Activated CD4-positive, alpha-beta T cell treated with anti-CD3 and anti-CD28 coated beads for 24 hours (primary cell): ENCODE measurements at regions not wholly inside any gene's neighbourhood (a gene's known extent, or its start where the extent isn't known, plus 50 kb on each side); places are given as distances from the start of the nearest gene placed in this dataset.

Experiments used
- DNase-seq, 2 donors: peaks; one replicate each; pipeline ENCODE4 v3.0.0-alpha.2; 2020; ENCODE audit warnings: low read depth in 2 of 2

GRCh38 chr6:91141346-91141745 is 554.5 kb upstream of the MAP3K7 start:
- DNase-seq: no peak

DNA sequence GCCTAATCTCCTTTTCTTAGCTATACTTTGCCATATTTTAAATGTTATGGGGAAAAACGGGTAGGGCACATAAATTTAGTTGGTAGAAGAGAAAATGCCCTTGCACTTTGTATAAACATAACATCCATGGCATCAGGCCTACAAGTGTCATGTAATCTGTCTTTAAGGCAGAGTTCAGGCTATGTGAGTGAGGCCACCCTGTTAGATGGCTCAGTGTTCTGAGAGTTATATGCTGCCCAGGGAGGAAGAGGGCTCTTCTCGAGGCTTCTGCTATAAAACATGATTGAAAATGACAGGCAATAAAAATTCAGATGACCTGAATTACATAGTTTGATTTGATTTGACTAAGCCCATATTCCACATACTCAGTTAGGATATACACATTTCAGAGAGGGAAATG is 553.6 kb upstream of the MAP3K7 start:
- no peak for DNase-seq

GRCh38 chr6:91137286-91137685 is 550.4 kb upstream of the MAP3K7 start:
- no peak for DNase-seq

DNA sequence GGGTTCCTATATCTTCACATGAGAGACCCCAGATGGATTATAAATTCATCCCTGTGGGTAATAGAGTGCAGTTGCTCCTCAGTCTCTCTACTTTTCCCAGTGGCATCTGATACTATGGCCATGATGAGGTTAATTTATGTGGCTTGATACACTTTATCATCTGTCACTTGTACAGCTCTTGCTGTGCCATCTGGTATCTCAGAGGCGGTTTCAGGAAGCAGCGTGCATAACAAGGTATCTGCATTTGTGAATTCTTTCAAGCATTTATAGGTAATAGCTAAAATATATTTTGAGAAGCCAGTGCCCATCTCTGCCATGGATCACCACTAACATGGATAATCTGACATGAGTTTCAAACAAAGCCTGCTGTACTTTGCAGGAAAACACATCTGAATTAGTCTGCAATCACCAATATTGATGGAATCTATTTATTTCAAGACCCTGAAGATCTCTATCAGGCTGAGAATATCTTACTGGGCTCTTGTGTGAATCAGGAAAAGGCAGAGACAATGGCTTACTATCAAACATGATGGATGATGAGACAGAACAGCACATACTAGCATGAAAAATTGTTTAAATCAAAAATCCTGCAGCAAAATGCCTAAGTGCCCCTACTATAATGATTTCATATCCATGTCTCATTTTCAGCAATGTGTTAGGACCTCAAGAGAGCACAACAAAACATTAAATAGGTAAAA is 548.7 kb upstream of the MAP3K7 start:
- DNase-seq: no peak

GRCh38 chr6:91132461-91132860 is 545.6 kb upstream of the MAP3K7 start:
- DNase-seq: no peak

- DNase-seq: no peak
Observed at GRCh38 chr6:91130126-91130525, 543.3 kb upstream of the MAP3K7 start.

DNA sequence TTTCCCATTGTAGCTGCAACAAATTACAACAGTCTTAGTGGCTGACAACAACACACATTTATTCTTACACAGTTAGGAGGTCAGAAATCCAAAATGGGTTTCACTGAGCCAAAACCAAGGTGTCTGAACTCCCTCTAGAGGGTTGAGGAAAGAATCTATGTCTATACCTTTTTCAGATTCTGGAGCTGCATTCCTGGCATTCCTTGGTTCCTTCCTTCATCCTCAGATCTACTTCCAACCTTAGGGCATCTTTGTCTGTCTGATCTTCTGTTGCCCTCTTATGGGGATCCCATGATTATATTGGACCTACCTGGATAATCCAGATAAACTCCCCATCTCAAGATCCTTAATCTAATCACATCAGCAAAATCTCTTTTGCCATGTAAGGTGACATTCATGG is 540.9 kb upstream of the MAP3K7 start:
- DNase-seq: no peak

DNA sequence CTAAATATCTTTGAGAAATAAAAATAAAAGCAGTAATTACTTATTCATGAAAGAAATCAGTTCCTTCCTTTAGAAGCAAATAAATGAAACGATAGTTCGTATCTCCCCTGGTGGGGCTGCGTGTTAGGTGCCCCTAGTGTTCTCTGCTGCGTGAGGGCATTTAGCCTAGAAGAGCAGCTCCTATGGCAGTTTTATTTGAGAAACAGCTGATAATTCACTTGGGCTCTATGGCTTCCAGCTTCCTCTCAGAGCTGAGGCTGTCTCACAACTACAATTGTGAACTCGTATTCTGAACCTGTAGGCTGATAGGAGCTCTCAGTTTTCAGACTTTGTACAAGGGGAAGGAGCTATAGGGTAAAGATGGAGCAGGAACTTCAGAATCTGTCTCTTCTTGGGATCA is 540.0 kb upstream of the MAP3K7 start:
- DNase-seq: no peak

GRCh38 chr6:91117550-91117949 is 530.7 kb upstream of the MAP3K7 start:
- no peak for DNase-seq

DNA sequence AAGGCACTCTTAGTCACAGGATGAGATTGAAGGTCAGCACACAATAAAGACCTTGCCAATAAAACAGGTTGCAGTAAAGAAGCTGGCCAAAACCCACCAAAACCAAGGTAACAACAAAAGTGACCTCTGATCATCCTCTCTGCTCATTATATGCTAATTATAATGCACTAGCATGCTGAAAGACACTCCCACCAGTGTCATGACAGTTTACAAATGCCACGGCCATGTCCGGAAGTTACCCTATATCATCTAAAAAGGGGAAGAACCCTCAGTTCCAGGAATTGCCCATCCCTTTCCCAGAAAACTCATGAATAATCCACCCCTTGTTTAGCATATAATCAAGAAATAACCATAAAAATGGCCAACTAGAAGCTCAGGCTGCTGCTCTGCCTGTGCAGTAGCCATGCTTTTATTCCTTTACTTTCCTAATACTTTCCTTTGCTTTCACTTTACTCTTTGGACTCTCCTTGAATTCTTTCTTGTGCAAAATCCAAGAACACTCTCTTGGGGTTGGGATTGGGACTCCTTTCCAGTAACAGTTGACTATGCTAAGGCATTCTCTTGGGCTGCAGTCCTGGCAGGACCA is 527.3 kb upstream of the MAP3K7 start:
- no peak for DNase-seq

- no peak for DNase-seq
Observed at GRCh38 chr6:91106083-91106482, 519.2 kb upstream of the MAP3K7 start.

DNA sequence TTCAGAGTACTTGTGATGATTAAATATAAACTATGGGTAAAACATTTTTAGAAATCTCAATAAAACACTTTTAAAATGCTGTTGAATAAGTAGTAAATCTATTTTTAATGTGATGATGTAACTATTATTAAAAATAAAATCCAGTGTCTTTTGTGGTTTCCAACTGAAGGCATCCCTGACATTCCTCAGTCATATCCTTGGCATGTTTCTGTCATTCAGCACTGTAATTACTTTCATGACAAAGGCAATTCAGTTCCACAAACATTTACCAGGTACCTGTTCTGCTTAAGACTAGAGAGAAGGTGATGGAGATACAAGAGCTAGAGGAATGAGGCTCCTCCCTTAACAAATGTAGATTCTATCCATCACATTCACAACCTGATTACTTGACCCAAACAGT is 518.7 kb upstream of the MAP3K7 start:
- no peak for DNase-seq

DNA sequence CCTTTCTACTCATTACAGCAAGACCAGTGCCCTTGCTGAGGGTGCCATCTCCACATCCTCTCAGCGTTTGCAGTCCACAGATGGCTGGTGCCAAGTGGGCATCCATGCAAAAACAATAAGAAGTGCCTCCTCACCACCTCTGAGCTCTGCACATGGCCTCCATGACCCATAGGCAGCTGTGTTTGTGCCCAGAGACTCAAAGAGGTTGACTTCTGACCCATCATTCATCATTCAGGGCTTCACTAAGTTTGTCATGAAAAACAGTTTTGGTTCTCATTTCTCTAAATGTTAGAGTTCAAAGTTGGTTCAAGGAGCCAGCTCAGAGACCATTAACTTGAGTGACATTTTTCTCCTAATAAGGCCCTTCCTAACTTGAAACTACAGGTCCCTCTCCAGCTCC is 512.6 kb upstream of the MAP3K7 start:
- no peak for DNase-seq

- DNase-seq: no peak
Observed at GRCh38 chr6:91098006-91098405, 511.1 kb upstream of the MAP3K7 start.

DNA sequence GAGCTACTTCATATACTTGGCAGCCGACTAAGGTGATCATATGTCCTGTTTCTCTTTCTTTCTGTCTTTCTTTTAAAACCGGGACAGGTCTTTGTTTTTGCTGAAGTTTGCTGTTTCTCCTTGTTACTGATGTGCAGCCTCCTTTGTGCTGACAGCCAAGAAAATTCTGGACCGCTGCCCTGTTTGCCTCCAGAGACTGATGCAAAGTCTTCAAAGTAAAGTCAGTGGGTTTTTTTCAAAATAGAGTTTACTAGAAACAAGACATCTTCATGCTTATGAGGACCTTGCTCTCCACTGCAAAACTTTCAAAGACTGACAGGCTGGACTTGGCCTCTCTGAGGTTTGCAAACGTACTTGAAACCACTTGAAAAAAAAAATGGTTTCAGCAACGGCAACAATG is 510.5 kb upstream of the MAP3K7 start:
- DNase-seq: no peak

DNA sequence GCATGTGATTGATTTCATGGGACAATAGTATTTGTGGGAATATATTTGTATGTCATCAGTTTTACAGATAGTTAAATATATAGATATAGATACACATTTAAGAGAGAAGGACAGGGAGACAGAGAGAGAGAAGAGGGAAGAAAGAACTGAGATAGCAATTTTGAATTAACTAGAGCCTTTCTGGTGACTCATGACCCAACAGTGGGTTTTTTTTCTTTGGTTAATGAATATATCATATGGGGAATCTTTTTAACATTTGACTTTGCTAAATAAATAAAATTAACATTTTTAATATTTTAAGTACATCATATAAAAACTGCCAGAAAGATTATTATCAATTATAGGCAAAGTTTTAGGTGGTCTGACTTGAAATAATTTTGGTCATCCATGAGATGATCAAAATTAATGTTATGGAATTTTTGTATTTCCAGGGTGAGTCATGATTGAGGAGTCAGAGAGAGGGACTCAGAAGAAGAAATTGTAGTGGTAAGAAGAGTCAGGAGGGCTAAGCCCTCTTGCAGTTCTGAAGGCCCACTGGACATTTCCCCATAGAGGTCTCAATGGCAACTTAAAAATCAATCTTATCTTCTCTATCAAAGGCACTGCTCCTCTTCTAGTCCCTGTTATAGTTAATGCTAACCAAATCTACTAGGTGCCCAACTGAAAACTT is 508.1 kb upstream of the MAP3K7 start:
- DNase-seq: no peak

DNA sequence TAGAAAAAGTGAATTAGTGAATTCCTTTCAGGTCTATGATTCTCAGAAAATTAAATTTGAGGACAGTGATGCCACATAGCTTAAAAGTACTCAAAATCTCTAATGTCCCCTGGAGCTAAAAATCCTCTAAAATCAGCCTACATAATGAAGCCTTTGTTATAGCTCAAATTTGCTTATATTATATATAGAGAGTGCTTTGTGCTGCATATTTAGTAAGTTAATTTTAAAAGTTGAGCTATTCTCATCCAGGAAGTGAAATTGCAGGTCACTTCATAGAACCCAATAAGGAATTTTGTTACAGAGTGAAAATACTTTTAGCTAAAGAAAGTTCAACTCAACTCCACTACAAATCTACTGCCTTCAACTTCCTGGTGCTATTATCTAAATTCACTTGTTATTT is 507.5 kb upstream of the MAP3K7 start:
- no peak for DNase-seq

- DNase-seq: no peak
Observed at GRCh38 chr6:91088976-91089375, 502.1 kb upstream of the MAP3K7 start.

DNA sequence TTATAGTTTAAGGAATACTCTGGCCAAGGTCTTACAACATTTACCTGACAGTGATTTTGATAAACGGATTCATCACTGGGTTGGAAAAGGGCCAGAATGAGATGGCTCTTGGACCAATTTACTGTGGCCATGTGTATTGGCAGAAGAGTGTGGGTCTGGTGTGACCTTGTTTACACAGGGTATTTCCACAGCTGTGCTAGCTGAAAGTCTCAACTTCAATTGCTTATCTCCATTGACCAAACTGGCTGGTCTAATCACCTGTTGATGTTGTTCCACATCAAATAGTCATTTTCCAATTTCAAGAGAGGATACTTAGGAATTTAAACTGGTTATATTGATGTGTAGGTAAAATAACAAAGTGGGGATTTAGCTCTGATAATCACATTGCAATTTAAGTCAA is 501.6 kb upstream of the MAP3K7 start:
- DNase-seq: no peak

DNA sequence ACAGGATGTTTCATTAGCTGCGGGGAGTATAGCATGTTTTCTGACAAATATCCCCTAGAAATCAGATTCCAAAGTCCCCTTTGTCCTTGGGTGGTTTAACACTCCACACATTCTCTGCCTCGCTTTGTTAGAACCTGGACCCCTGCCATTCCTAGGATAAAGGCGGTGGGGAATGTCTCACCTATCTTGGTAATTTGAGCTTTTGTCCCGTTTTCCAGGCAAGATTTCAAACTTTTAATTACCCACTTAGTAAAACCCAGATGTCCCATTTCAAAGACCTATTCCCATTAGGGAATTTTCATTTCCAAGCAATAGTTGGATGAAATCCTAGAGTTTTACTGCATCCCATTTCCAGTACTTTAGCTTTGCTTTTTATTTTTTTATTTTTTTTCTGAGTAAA is 501.0 kb upstream of the MAP3K7 start:
- no peak for DNase-seq

- no peak for DNase-seq
Observed at GRCh38 chr6:91083211-91083610, 496.3 kb upstream of the MAP3K7 start.

GRCh38 chr6:91082311-91082832 is 495.5 kb upstream of the MAP3K7 start:
- no peak for DNase-seq

- no peak for DNase-seq
Observed at GRCh38 chr6:91081452-91082067, 494.7 kb upstream of the MAP3K7 start.
